ENCODE measurements at regions not wholly inside any gene's neighbourhood (a gene's known extent, or its start where the extent isn't known, plus 50 kb on each side); places are given as distances from the start of the nearest gene placed in this dataset.

- TF ChIP-seq CTCF (IDR thresholded peaks at IDR 0.05; ENCODE audit: low read depth, low read length) (no peak), EZH2phosphoT487 (IDR thresholded peaks at IDR 0.05; ENCODE audit: low read depth) (no peak)
Observed at GRCh38 chr3:161940621-161940965, 444.0 kb downstream of the OTOL1 start.

Measured in OCI-LY3 (cell line).